NOMO-1 treated with DMSO at 0.1 percent for 48 hours (cell line): ENCODE measurements at regions not wholly inside any gene's neighbourhood (a gene's known extent, or its start where the extent isn't known, plus 50 kb on each side); places are given as distances from the start of the nearest gene placed in this dataset.
A peak's percentile ranks its signal among the peaks of the same experiment; 100 is the strongest.

Experiments used
- DNase-seq: peaks from one replicate; lab custom pipeline; 2025; ENCODE audit not compliant: unreplicated experiment; lab: John Stamatoyannopoulos, UW

DNA sequence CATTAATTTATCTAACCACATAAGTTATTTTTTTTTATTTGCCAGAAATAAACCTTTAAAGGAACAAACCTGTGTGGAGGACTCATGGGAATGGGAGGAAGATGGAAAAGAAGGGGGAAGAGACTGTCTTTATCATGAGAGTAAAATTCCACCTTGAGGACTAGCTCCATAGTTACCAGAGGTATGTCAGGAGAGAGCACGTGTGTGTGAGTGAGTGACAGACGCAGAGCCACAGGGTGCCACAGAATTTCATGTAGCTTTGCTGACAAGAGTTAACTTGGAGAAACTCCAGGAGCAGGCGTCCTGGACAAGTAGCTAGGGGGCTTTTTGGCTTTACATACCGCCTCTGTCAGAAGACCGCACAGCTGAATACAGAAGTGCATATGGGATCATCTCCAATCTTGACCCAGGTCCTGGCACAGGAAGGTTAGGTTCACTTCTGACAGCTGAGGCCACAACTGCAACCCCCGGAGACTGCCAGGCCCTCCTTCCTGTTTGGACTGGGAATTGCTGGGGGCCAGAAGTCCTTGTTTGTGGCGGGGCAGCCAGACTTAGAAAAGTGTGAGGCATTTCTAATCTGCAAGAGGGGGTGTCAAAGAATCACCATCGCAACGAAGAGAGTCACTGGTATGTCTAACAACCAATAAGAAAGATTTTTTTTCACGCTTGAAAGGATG, 197.8 kb upstream of the TPM1 start:
- DNase-seq = no peak

DNA sequence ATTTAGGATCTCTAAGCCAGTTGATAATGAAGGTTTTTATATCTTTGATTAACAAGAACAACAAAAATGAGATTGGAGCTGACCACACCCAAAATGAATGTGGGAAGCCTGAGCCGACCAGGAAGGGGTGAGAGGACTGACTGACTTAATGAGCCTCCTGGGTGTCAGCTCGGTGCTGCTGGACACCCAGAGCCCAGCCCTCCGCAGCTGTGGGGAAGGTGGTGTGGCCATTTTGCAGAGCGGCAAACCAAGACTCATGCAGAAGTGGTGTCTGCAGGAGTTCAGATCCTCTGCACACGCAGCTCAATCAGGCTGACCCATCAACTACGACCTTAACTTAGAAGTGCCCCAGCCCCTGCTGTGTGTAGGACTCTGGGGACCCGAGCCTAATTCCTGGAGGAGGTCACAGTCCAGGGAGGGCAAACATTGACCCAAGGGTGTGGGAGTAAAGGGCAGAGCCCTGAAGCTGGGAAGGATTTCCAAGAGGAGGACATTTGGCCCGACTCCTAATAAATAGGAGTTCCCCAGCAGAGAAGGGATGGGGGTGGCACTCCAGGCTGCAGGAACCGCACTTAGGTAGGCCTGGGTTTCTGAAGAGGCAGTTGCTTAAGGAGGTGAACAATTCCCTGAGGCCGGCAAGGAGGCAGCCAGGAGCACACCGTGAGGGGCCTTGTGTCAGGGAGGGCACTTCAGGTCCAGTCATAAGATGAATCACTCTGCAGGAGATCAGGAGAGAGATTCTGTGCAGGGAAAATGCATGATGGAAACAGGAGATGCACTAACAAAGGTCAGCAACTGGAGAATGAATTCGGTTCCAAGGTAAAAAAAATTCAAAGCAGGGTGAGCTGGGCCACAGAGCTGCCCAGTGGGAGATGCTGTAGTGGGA, 197.1 kb upstream of the TPM1 start:
- DNase-seq = no peak

DNA sequence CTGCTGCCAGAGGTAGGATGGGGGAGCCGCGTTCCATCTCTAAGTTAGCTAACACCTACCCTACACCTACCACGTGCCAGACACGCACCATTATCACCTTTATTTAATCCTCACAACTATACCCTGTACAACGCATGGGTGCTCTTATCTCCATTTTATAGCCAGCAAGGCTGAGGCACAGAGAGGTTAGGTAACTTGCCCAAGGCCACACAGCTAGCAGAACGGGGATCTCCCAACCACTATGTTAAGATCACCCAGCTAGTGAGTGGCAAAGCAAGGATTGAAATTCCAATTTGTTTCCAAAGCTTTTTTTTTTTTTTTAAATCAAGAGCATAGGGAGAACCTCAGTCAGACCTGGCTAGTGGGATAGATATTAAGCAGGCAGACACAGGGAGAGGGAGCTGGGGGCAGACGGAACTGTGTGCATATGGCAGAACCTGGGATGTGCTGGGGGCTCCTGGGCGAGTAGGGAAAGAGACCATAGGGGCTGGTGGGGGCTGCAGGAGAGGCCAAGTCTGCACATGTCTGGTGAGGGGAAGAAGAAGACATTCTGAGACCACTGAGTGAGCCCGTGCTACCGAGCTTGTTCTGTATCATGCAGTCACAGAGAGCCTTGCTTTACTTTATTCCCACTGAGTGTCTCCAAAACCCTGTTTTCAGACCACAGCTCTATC, 196.3 kb upstream of the TPM1 start:
- no peak for DNase-seq

DNA sequence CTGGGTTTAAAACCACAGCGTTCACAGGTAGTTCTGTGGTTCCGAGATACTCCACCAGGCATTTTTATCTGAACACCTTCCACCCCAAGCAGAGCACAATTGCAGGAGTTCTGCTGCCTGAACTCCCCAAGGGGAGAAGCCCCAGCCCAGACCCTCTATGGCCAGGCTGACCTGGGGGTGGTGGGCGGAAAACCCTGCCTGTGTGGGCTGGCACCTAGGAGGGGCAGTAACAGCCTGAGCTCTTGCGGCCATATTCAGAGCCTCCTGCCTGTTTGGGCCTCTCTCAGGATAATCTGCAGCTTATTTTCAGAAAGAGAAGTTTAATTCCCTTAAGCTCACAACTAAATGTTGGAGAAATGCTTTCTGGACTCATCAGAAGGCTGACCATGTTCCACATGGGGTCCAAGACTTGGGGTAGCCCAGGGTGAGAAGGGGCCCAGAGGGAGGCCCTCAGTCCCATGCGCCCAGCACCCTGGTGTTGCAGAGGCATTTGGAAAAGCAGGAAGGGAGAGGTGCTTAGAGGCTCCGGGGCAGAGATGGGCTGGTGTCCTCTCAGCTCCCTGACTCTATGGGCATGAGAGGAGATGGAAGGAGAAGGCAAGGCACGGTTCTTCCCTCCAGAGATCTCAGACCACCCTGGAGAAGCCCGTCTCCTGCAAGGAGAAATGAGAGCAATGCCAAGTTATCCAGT, 195.6 kb upstream of the TPM1 start:
- DNase-seq = no peak

DNA sequence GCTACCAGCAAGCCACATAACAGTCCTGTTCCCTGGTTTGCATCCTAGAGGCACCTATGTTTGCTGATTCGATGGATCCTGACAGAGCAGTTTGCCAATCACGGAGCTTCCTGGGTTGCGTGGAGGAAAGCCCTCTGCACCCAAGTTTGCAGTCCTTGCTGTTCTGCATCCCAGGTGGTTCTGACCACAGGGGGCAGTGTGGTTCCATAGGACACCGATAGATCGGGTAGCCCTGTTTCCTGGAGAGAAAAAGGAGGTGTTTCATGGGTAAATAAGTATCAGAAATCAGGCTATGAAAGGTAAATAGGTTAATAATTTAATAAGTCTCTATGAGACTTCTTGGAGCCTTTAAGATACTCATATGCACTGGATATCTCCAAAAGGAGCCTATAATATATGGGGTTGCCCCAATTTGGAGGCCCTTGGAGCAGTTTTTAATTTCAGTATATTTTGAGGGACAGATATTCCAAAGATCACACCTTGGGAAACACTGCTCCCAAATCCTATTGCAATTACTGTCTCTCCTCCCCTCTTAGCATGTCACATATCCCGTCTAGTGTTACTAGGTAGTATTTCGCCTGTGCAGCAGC, 194.6 kb upstream of the TPM1 start:
- peak; percentile 30 for DNase-seq

DNA sequence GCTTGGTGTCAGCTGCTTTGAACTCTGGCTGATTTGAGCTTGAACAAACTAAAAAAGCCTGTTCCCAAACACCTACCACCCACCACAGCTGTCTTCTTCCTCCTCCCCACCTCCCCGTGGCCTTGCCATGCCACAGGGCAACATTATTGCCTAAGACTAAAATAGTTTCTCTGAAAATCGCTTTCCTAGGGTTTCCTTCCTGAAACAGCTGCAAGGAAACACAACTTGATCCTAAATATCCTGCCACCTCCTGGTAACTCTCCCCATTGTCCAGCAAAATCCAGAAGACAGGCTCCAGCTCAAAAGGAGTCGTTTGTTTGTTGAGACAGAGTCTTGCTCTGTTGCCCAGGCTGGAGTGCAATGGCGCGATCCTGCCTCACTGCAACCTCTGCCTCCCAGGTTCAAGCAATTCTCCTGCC, 193.9 kb upstream of the TPM1 start:
- no peak for DNase-seq

DNA sequence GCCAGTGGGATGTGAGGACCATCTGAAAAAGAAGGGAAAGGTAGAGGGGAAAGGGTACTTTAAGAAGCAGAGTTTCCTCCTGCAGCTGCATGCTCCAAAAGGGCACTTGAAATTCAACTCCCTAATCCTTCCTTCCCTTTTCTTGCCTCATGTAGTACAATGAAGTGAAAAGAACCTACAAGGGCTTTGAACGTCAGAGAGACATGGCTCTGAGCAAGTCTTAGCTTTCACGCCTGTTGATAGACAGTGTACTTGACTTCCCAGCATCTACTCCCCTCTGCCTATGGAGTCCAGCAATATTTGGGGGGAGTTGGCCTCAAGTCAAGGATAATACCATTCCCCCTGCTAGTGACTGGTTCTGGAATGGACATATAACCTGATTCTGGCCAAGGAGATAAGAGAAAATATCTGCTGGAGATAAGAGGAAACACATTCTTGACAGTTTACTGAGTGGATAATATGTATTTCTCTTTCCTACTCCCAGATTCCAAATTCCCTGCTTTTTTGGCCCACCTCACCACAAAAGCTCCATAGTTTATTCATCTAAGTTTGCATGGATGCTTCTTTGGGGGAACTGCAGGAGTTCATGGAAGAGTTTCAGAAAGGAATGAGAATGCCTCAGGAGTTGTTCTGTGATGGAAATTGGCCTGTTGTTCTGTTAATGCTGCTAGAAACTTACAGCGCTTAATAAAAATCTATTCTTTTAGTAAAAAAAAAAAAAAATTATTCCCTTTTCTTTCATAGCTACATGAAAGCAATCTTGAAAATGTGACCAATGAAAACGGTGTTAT, 193.0 kb upstream of the TPM1 start:
- no peak for DNase-seq

DNA sequence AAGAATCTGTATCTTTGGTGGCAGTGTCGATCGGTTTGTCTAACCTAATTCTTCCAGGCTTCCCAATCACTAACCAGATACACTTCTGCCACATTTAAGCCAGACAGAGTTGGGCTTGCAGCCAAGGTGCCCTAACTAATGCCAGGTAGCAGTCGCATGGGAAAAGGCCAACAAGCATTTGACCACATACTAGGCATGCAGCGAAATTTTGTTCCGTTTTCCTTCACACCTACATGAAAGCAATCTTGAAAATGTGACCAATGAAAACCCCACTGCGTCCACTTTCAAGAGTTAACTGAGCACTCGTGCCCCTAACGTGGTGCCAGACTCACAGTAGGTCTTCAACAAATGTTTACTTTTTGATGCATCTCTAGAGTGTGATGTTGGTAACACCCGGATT, 192.2 kb upstream of the TPM1 start:
- DNase-seq = no peak

DNA sequence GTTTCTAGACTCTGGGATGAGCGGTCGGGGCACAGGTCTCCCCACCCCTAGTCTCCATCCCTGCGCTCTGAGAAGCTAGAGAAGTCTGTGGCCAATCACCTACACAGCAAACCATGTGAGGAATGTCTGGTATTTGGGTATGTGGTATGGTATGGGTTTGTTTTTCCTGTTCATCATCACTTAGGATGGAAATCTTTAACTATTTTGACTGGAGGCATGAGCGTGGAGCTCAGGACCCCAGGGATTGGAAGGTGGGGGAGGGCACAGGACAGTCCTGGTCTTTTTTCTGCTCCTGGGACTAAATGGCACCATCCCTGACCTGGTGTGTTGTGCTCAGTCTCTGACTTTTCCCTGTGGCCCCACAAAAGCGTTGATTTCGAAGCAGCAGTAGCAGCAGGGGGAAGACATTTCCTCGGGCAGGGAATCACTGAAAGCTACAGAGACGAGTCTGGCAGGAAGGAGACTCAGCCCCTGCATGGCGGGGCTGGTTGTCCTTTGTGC, 191.7 kb upstream of the TPM1 start:
- no peak for DNase-seq

DNA sequence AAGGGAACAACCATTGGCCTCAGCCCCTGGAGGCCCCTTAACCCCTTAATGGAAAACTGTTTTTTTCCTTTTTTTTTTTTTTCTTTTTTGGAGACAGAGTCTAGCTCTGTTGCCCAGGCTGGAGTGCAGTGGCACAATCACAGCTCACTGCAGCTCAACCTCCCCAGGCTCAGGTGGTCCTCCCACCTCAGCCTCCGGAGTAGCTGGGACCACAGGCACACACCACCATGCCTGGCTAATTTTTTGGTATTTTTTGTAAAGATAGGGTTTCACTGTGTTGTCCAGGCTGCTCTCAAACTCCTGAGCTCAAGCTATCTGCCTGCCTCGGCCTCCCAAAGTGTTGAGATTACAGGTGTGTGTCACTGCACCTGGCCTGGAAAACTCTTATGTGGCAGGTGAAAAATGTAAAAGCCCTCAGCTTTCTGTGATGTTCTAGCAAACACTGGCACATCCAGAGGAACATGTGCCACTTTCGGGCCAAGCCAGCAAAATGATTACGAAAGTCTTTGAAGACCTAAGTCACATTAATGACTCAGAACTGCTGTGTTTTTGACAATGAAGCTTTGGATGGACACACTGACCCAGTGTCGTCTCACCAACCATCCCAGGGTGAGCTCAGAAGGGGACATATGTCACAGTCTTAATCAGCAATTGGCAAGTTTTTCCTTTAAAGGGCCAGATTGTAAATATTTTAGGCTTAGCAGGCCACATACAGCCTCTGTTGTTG, 189.3 kb upstream of the TPM1 start:
- peak; percentile 22 for DNase-seq

DNA sequence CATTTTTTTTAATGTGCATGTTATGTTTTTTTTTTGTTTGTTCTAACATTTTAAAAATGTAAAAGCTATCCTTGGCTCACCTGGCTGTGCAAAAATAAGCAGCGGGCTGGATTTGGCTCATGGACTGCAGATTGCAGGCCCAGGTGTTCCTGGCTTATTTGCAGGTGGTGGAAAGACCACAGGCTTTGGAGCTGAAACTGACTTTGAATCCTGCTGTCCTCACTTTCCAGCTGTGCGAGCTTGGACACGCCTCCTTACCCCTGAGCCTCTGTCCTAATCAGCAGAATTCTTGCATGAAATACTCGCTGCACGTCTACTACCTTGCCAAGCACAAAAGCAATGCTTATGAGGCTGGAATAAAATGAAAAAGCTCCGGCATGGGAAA, 188.7 kb upstream of the TPM1 start:
- DNase-seq = no peak

DNA sequence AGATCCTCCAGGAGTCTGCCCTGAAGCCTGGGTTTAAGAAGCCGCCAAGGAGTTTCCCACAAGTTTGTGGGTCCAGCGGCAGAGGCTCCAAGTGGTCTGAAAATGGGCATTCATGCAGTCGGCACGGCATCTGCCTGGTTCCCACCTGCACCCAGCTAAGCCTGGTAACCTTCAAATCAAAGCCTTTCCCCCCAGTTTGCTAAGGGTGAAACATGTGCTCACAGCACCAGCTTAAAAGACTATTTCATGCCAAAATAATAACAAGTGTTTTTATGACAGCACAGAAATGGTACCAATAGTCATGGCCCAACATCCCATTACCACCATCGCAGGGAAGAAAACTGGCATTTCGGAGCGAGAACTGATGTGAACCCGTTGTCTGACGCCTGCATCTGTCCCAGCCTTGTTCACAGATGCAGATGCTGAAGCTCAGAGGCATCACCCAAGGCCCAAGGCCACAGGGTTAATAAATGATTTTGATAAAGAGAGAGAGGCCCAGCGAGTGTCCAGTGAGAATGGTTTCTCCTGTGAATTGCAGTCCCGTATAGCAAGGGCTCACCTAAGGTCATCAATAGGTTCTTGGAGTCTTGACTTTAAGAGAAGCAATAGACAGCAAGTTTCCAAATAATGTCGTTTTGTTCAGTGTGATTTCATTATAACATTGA, 188.0 kb upstream of the TPM1 start:
- no peak for DNase-seq

DNA sequence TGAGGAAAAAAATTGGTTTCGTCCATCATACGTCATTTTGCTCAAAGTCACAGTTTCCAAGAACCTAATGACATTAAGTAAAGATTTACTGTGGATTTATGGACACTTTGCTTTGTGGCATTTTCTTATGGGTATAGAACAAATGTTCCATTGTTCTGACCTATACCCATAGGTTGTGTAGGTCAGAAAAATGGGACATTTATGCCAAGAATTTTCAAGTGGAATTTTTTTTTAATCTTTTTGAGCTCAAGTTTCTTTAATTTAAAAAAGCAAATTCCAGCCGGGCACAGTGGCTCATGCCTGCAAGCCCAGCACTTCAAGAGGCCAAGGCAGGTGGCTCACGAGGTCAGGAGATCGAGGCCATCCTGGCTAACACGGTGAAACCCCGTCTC, 187.5 kb upstream of the TPM1 start:
- no peak for DNase-seq

DNA sequence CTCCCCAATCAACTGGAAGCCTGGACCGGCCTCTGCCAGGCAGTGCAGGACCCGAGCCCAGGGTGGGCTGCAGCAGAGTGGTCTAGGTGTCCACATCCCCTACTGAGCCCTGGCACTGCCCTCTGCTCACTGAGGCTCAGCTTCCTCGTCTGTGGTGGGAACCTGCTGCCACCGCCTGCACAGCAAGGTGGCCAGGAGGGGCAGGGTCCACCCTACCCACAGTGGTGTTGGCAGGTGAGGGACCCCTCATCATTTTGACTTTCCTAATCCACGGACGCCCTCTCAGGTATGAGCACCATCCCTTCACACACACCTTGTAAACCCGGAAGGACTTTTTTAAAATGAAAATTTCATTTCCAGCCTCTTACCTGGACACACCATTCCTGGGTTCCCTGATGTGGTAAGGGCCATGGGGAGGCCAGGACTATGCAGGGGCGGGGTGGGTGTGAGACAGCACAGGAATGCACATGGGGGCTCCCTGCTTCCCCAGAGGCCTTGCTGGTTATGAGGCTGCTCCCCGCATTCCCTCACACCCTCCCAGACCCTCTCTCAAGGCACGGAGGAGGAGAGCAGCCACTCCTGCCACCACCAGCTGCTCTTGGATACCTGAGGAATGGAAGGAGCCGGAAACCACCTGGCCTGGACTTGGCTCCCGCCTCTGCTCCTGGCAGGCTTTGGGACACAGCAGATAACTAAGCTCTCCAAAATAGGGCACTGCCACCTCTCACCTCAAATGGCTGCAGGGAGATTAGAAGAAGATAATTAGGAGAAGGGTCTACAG, 185.9 kb upstream of the TPM1 start:
- DNase-seq = no peak

DNA sequence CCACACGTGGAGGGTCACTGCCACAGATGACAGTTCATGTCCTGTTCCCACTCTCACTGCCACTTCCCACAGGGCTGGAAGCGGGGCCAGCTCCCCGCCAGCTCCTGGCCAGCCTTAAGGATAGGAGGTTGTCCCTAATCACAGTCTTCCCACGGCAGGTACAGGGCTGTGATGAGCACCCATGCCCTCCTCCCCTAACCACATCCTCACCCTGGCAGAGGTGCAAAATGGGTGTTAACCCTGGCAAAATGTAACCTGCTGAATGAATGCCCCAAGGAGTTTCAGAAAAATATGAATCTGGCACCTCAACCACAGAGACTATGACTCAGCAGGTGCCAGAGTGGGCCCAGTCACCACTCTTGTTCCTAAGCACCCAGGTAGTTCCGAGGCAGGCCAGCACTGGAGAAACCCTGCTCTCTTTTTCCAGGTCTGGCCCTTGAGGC, 185.1 kb upstream of the TPM1 start:
- no peak for DNase-seq

DNA sequence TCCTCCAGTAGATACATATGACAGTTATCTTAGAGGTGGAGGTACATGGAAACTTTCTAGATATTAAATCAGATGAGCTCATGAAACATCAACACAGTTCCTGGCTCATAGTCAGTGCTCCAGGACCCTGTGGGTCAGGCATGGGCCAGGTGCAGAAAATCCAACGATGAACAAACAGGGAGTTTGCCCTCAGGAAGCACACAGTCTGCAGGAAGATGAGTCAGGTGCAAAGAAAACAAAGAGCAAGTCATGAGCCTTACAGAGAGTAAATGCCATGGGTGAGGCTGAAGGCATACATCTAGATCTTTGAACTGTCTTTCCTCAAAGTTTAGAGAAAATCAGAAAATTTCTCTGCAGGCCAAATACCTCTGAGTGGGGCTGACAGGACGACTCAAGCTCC, 184.2 kb upstream of the TPM1 start:
- DNase-seq = no peak

DNA sequence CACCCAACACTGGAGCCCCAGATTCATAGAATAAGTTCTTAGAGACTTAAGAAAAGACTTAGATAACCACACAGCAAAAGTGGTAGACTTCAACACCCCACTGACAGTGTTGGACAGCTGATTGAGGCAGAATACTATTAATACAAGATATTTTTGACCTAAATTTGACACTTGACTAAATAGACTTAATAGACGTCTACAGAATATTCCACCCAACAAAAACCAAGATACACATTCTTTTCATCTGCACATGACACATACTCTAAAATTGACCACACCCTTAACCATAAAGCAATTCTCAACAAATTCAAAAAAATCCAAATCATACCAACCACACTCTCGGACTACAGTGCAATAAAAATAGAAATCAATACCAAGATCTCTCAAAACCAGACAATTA, 179.8 kb upstream of the TPM1 start:
- DNase-seq = no peak

DNA sequence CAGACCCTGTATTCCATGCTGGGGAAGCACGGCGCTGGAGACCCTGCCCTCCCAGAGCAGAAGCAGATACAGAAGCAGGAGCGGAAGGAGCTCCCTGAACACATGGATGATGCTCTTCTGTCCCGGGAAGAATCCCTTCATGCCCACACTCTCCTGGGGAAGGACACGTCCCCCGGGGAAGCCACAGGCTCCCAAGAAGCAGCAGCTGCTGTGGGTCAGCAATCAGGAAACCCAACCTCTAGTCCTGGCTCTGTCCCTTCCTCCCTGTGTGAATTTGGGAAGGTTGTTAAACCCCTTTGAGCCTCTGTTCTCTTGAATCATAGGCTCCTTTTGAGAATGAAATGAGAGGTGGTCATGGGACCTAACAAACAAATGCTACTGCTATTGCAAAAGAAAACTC, 176.2 kb upstream of the TPM1 start:
- no peak for DNase-seq
